Suppressor macrophage (primary cell): ENCODE measurements at regions not wholly inside any gene's neighbourhood (a gene's known extent, or its start where the extent isn't known, plus 50 kb on each side); places are given as distances from the start of the nearest gene placed in this dataset.

Source experiments
- DNase-seq, 4 experiments: peaks; one replicate each; pipeline ENCODE4 v3.0.0-alpha.2; 2020 to 2022

DNA sequence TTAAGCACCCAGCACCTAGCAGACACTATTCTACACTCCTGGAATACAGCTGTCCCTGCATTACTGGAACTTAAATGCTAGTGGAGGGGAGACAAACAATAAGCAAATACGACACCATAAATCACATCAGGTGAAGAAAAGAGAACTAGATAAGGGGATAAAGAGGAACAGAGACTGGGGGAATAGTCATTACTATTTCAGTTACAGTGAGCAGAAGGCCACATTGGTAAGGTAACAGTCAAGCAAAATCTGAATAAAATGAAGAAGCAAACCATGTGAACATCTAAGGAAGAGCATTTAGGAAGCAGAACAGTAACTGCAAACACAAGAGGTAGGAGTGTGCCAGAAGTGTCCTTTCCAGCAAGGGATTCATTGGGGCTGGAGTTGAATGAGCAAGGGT, 77.0 kb upstream of the PTPRM start:
- no peak for DNase-seq

DNA sequence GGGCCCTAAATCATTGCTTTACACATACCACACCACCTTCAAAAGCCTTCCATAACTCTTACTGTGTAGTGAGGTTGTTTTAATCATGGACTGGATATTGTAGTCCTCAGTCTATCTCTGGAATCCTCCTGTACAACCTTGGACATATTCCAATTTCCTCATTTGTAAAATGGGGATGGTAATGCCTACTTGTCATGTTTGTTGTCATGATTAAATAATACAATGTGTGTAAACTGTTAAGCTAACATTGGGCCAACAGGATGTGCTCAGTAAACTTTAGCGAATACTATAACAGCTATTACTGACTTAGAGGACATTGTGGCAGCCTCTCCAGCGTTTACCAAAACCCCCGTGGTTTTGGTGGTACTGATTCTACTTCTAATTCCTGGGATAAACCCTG, 74.7 kb upstream of the PTPRM start:
- DNase-seq, result no peak

DNA sequence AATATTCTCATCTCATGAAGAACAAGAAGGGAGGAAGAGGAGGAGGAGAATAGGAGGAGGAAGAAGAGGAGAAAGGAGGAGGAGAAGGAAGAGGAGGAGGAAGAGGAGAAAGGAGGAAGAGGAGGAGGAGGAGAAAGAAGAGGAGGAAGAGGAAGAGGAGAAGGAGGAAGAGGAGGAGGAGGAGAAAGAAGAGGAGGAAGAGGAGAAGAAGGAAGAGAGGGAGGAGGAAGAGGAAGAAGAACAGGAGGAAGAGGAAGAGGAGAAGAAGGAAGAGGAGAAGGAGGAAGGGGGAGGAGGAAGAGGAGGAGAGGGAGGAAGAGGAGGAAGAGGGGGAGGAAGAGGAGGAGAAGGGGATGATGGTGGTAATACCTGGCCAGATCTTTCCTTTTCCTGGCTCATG, 70.0 kb upstream of the PTPRM start:
- DNase-seq, result no peak

GRCh38 chr18:7511106-7511505, 56.0 kb upstream of the PTPRM start:
- no peak for DNase-seq

DNA sequence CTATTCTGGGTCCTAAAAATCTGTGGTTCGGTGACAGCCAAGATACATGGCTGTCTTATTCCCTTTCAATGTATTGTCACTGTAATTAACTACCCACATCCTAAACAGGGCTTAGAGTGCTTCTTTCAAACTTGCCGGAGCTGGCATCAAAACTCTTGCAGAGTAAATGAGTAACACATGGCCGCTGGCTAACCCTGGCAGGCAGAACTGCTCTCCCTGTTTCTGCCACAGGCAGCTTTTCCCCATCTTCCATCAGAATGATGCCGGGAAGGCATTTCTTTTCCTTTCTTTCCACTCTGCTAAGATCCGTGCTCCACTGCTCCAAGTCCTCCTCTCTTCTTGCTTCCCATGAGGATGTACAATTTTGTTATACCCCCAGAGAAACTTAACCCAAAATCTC, 54.8 kb upstream of the PTPRM start:
- no peak for DNase-seq

- no peak for DNase-seq
Measured at GRCh38 chr18:7512990-7513389, 54.1 kb upstream of the PTPRM start.

- no peak for DNase-seq
Measured at GRCh38 chr18:7514796-7515440, 52.2 kb upstream of the PTPRM start.

- DNase-seq, result no peak
Measured at GRCh38 chr18:7516266-7517117, 50.6 kb upstream of the PTPRM start.
